AG04450 (cell line): ENCODE measurements at regions not wholly inside any gene's neighbourhood (a gene's known extent, or its start where the extent isn't known, plus 50 kb on each side); places are given as distances from the start of the nearest gene placed in this dataset.
"Not testable (repeated sequence)": the region's sequence is repeated elsewhere in the genome, so short reads cannot be mapped to it uniquely, and the experiment has no call there.

ENCODE experiments used
- CTCF ChIA-PET: fragments of 300-600, 350-600 bp; formaldehyde crosslinking; extraction: SDS; loops from one replicate; lab custom pipeline; 2022; ENCODE audit warnings: antibody characterized with exemption, inconsistent platforms; lab: Charles Lee
- POLR2A ChIA-PET: fragments of 350-600 bp; formaldehyde crosslinking; extraction: SDS; loops from one replicate; lab custom pipeline; 2021; ENCODE audit warnings: antibody characterized with exemption, inconsistent platforms; lab: Yijun Ruan, JAX
- DNase-seq: peaks from one replicate; pipeline ENCODE4 v3.0.0-alpha.2; 2011; ENCODE audit warnings: low read depth, low spot score
- H3K27ac ChIP-seq: one replicate; pipeline ENCODE4 v1.5.1; 2012; ENCODE audit warnings: low read depth, low read length, control low read depth
- H3K27me3 ChIP-seq: one replicate; pipeline ENCODE4 v1.6.0; 2012; ENCODE audit warnings: low read length; ENCODE audit not compliant: control insufficient read depth, insufficient read depth
- H3K4me3 ChIP-seq: 2 replicates; pipeline ENCODE4 v1.5.1; 2011; ENCODE audit warnings: mild to moderate bottlenecking, low read depth, low read length, control low read depth
- H3K9me3 ChIP-seq: 2 replicates; pipeline ENCODE4 v1.5.1; 2012; ENCODE audit warnings: low read length; ENCODE audit not compliant: control insufficient read depth, insufficient read depth
- TF ChIP-seq, protein P1 (sequence below): IDR thresholded peaks from 2 replicates; pipeline ENCODE4 v1.5.1; 2011; ENCODE audit warnings: low read depth, low read length, control low read depth, inconsistent platforms

DNA sequence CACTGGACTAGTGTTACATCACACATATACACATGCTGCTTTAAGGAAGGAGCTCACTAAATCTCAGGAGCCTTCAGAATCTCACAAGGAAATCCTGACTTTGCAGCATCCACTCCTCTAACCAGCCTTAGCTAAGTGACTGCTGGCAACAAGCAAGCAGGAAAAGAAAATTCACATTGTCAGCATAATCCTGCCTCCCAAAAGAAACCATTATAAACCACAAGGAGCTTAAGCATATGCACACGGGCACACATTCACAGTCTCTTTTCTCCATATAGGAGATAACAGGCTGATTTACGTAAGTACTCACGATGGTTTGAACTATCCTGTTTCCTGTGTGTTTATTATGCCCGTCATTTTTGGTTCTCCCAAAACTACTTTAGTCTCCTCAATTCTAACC, 136.3 kb downstream of the TMEM144 start:
- ChIA-PET CTCF (no interaction called here), POLR2A (no interaction called here)
- H3K27me3 ChIP-seq, result no peaks in the 10 kb centered on the region
- H3K9me3 ChIP-seq, result no peaks in the 10 kb centered on the region
- no peak overlapping the region for H3K27ac ChIP-seq
- DNase-seq, result no peak
- H3K4me3 ChIP-seq, result no peak overlapping the region
- TF ChIP-seq, protein P1, sequence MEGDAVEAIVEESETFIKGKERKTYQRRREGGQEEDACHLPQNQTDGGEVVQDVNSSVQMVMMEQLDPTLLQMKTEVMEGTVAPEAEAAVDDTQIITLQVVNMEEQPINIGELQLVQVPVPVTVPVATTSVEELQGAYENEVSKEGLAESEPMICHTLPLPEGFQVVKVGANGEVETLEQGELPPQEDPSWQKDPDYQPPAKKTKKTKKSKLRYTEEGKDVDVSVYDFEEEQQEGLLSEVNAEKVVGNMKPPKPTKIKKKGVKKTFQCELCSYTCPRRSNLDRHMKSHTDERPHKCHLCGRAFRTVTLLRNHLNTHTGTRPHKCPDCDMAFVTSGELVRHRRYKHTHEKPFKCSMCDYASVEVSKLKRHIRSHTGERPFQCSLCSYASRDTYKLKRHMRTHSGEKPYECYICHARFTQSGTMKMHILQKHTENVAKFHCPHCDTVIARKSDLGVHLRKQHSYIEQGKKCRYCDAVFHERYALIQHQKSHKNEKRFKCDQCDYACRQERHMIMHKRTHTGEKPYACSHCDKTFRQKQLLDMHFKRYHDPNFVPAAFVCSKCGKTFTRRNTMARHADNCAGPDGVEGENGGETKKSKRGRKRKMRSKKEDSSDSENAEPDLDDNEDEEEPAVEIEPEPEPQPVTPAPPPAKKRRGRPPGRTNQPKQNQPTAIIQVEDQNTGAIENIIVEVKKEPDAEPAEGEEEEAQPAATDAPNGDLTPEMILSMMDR, result no peak

DNA sequence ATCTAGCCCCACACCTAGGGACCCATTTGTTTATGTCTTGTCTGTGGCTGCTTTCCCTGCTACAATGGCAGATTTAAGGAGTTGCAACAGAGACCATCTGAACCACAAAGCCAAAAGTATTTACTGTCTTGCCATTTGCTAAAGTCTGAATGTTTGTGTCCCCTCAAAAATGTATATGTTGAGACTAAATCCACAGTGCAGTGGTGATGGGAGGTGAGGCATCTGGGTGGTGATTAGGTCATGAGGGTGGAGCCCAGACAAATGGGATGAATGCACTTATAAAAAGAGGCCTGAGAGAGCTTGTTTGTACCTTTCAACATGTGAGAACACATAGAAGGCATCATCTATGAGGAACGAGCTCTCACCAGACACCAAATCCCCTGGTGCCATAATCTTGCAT, 137.3 kb downstream of the TMEM144 start:
- TF ChIP-seq, protein P1, result no peak
- Histone ChIP-seq H3K27ac (no peak overlapping the region), H3K9me3 (no peaks in the 10 kb centered on the region), H3K27me3 (no peaks in the 10 kb centered on the region), H3K4me3 (no peak overlapping the region)
- ChIA-PET POLR2A (no interaction called here), CTCF (no interaction called here)
- DNase-seq, result no peak

DNA sequence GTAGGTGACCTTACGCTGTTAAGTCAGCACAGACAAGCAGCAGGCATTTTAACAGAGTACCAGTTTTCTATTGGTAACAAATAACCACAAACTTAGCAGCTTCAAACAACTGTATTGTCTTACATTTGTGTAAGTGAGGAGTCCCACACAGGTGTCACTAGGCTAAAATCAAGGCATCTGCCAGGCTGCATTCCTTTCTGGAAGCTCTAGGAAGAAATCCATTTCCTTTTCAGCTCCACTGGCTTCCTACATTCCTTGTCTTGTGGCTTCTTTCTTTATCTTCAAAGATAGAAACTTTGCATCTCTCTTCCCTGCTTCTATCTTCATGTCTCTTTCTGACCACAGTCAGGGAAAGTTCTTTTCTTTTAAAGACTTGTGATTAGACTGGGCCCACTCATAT, 139.9 kb downstream of the TMEM144 start:
- TF ChIP-seq, protein P1, result no peak
- Histone ChIP-seq H3K27me3 (no peaks in the 10 kb centered on the region), H3K27ac (no peak overlapping the region), H3K9me3 (no peaks in the 10 kb centered on the region), H3K4me3 (no peak overlapping the region)
- no peak for DNase-seq
- ChIA-PET POLR2A (no interaction called here), CTCF (no interaction called here)

DNA sequence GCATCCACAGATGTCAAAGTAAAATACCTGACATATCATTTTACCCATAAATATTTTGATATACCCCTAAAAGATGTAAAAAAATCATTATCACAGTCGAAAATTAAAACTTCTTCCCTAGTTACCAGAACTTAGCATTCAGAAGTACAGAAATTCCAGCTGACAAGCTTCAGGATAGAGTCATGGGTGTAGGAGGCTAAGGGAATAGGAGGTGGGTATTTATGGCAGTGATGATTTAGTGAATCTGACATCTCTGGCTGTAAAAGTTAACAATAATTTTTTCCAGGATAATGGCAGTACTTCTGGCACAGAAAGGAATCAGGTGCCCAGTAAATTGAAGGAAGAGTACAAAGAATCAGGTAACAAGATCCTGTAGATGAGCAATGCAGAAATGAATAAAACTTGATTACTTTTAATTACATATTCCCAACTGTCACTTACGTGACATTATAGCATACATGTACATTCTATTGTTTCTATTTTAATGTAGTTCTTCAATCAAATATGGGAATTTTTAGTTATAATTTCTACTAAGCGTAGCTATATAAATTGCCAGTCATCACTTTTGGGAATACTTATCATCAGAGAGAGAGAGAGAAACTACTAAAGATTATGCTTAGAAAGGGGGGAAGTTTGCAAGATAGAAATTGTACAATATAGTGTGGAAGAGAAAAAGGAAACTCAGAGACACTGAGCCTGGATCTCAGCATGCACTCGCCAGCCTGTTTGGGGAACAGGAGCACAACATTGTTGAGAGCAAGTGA, 143.4 kb downstream of the TMEM144 start:
- H3K27ac ChIP-seq, result no peak overlapping the region
- DNase-seq, result no peak
- H3K27me3 ChIP-seq, result no peaks in the 10 kb centered on the region
- H3K9me3 ChIP-seq, result no peaks in the 10 kb centered on the region
- TF ChIP-seq, protein P1, result no peak
- ChIA-PET POLR2A (no interaction called here), CTCF (no interaction called here)
- H3K4me3 ChIP-seq, result no peak overlapping the region

DNA sequence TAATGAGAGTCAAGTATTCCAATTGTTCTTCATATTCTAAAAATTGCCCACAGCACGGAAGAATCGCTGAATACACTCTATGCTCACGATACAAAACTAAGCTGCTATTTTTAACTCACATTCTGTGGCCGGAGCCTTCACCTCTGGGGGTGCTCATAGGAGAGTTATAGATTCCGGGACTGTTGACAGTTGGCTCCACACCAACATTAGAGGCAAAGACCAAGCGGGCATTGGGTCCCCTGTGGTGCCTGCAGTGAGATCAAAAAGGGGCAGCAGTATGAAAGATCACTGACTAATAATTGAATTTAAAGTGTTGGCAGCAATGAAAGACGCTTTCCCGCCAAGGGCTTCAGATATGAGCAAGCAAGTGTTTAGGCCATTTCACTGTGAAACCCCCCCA, 146.0 kb downstream of the TMEM144 start:
- no peak overlapping the region for H3K4me3 ChIP-seq
- TF ChIP-seq, protein P1, result no peak
- no peaks in the 10 kb centered on the region for H3K9me3 ChIP-seq
- CTCF ChIA-PET, result no interaction called here
- H3K27me3 ChIP-seq, result no peaks in the 10 kb centered on the region
- no peak overlapping the region for H3K27ac ChIP-seq
- no peak for DNase-seq
- POLR2A ChIA-PET, result no interaction called here

DNA sequence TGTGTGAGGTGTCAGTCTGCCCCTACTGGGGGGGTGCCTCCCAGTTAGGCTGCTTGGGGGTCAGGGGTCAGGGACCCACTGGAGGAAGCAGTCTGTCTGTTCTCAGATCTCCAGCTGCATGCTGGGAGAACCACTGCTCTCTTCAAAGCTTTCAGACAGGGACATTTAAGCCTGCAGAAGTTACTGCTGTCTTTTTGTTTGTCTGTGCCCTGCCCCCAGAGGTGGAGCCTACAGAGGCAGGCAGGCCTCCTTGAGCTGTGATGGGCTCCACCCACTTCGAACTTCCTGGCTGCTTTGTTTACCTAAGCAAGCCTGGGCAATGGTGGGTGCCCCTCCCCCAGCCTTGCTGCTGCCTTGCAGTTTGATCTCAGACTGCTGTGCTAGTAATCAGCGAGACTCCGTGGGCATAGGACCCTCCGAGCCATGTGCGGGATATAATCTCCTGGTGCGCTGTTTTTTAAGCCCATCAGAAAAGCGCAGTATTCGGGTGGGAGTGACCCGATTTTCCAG, 153.7 kb upstream of the RXFP1 start:
- DNase-seq, CTCF ChIA-PET, POLR2A ChIA-PET, H3K9me3 ChIP-seq, H3K27ac ChIP-seq, H3K27me3 ChIP-seq, H3K4me3 ChIP-seq: not testable (repeated sequence)
